HEK293 (cell line): ENCODE measurements at regions not wholly inside any gene's neighbourhood (a gene's known extent, or its start where the extent isn't known, plus 50 kb on each side); places are given as distances from the start of the nearest gene placed in this dataset.

Experiments used
- CTCF ChIA-PET: fragments of 350-600 bp; formaldehyde crosslinking; extraction: SDS; loops from one replicate; lab custom pipeline; 2021; ENCODE audit warnings: antibody characterized with exemption; lab: Yijun Ruan, JAX
- POLR2A ChIA-PET: fragments of 300-600 bp; formaldehyde crosslinking; extraction: SDS; loops from one replicate; lab custom pipeline; 2020; ENCODE audit warnings: antibody characterized with exemption, inconsistent platforms; lab: Yijun Ruan, JAX
- H3K27ac ChIP-seq: fragments of 200-500 bp; sonication (Bioruptor generic); 2 replicates; pipeline ENCODE4 v1.5.1; 2014; ENCODE audit warnings: low read depth, low read length, control low read depth, inconsistent platforms; ENCODE audit errors: extremely low read depth
- H3K36me3 ChIP-seq, 2 experiments: fragments of 200-500 bp in 1 of 2; sonication (Bioruptor generic) in 1 of 2; 1 replicate in 1 of 2; 2 replicates in 1 of 2; pipeline ENCODE4 v1.5.1; 2014 to 2017; ENCODE audit warnings: inconsistent platforms in 2 of 2, low read length in 2 of 2; ENCODE audit not compliant: control insufficient read depth in 2 of 2, insufficient read depth in 1 of 2
- H3K4me1 ChIP-seq: fragments of 200-500 bp; sonication (Bioruptor generic); 2 replicates; pipeline ENCODE4 v1.5.1; 2014; ENCODE audit warnings: mild to moderate bottlenecking, low read length, inconsistent platforms; ENCODE audit not compliant: control insufficient read depth, insufficient read depth
- H3K4me3 ChIP-seq: 2 replicates; pipeline ENCODE4 v1.5.1; 2011; ENCODE audit warnings: low read depth, mild to moderate bottlenecking, control low read depth, low read length, moderate library complexity
- H3K9me3 ChIP-seq: fragments of 200-500 bp; sonication (Bioruptor generic); 2 replicates; pipeline ENCODE4 v1.5.1; 2014; ENCODE audit warnings: low read depth, low read length, inconsistent platforms; ENCODE audit not compliant: control insufficient read depth, insufficient read depth
- HOXC10 ChIP-seq: sonication (generic); formaldehyde crosslinking; IDR thresholded peaks from 2 replicates; pipeline ENCODE4 v1.8.1; 2023; ENCODE audit warnings: mild to moderate bottlenecking, missing genetic modification reagents
- INSM2 ChIP-seq: fragments of 450-650 bp; formaldehyde crosslinking; IDR thresholded peaks from 2 replicates; pipeline ENCODE4 v1.5.1; 2016; ENCODE audit warnings: missing biosample characterization, missing genetic modification characterization
- KLF9 ChIP-seq: fragments of 450-650 bp; formaldehyde crosslinking; IDR thresholded peaks from 2 replicates; pipeline ENCODE4 v1.5.1; 2016; ENCODE audit warnings: missing biosample characterization, missing genetic modification characterization, low read depth
- RBAK ChIP-seq: fragments of 450-650 bp; formaldehyde crosslinking; IDR thresholded peaks from 2 replicates; pipeline ENCODE4 v1.5.1; 2016; ENCODE audit warnings: missing biosample characterization, missing genetic modification characterization
- SCRT1 ChIP-seq: fragments of 450-650 bp; formaldehyde crosslinking; IDR thresholded peaks from 2 replicates; pipeline ENCODE4 v1.5.1; 2016; ENCODE audit warnings: missing biosample characterization, missing genetic modification characterization, borderline replicate concordance
- TSHZ1 ChIP-seq: fragments of 450-650 bp; formaldehyde crosslinking; IDR thresholded peaks from 2 replicates; pipeline ENCODE4 v1.5.1; 2016; ENCODE audit warnings: missing biosample characterization, missing genetic modification characterization, borderline replicate concordance
- ZNF37A ChIP-seq: fragments of 450-650 bp; IDR thresholded peaks from 2 replicates; pipeline ENCODE4 v1.5.1; 2018; ENCODE audit warnings: missing biosample characterization, missing genetic modification characterization
- ZNF501 ChIP-seq: fragments of 450-650 bp; formaldehyde crosslinking; IDR thresholded peaks from 2 replicates; pipeline ENCODE4 v1.5.1; 2016; ENCODE audit warnings: missing biosample characterization, missing genetic modification characterization
- ZNF521 ChIP-seq: fragments of 450-650 bp; formaldehyde crosslinking; IDR thresholded peaks from 2 replicates; pipeline ENCODE4 v1.5.1; 2017; ENCODE audit warnings: missing biosample characterization, mild to moderate bottlenecking, missing genetic modification characterization
- ZNF529 ChIP-seq: fragments of 450-650 bp; formaldehyde crosslinking; IDR thresholded peaks from 2 replicates; pipeline ENCODE4 v1.5.1; 2017; ENCODE audit warnings: missing genetic modification characterization, missing biosample characterization; ENCODE audit not compliant: insufficient replicate concordance
- ZNF555 ChIP-seq: fragments of 450-650 bp; formaldehyde crosslinking; conservative IDR thresholded peaks from 2 replicates; pipeline ENCODE4 v1.5.1; 2017; ENCODE audit warnings: missing biosample characterization, mild to moderate bottlenecking, missing genetic modification characterization, inconsistent platforms
- ZNF610 ChIP-seq: fragments of 450-650 bp; formaldehyde crosslinking; IDR thresholded peaks from 2 replicates; pipeline ENCODE4 v1.5.1; 2016; ENCODE audit warnings: missing biosample characterization, missing genetic modification characterization, borderline replicate concordance
- ZNF645 ChIP-seq: fragments of 450-650 bp; formaldehyde crosslinking; IDR thresholded peaks from 2 replicates; pipeline ENCODE4; 2016; ENCODE audit warnings: missing biosample characterization, missing genetic modification characterization
- ZNF692 ChIP-seq: fragments of 450-650 bp; formaldehyde crosslinking; IDR thresholded peaks from 2 replicates; pipeline ENCODE4 v1.5.1; 2016; ENCODE audit warnings: missing biosample characterization, missing genetic modification characterization
- ZNF768 ChIP-seq: fragments of 450-650 bp; formaldehyde crosslinking; IDR thresholded peaks from 2 replicates; pipeline ENCODE4 v1.5.1; 2018; ENCODE audit warnings: missing biosample characterization, mild to moderate bottlenecking, missing genetic modification characterization
- TF ChIP-seq, protein P1 (sequence below): fragments of 450-650 bp; formaldehyde crosslinking; IDR thresholded peaks from 2 replicates; pipeline ENCODE4 v1.5.1; 2017; ENCODE audit warnings: missing biosample characterization, missing genetic modification characterization

GRCh38 chr12:127457726-127458125 is 809.2 kb upstream of the TMEM132C start:
- Histone ChIP-seq H3K36me3 (no peaks in the 10 kb centered on the region), H3K27ac (no peak overlapping the region), H3K4me1 (no peaks in the 10 kb centered on the region), H3K9me3 (no peaks in the 10 kb centered on the region), H3K4me3 (no peak overlapping the region)
- TF ChIP-seq, protein P1, sequence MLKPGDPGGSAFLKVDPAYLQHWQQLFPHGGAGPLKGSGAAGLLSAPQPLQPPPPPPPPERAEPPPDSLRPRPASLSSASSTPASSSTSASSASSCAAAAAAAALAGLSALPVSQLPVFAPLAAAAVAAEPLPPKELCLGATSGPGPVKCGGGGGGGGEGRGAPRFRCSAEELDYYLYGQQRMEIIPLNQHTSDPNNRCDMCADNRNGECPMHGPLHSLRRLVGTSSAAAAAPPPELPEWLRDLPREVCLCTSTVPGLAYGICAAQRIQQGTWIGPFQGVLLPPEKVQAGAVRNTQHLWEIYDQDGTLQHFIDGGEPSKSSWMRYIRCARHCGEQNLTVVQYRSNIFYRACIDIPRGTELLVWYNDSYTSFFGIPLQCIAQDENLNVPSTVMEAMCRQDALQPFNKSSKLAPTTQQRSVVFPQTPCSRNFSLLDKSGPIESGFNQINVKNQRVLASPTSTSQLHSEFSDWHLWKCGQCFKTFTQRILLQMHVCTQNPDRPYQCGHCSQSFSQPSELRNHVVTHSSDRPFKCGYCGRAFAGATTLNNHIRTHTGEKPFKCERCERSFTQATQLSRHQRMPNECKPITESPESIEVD (tag by site-specific recombination): no peak
- TF ChIP-seq RBAK (tag by site-specific recombination) (no peak), ZNF610 (tag by site-specific recombination) (no peak), ZNF521 (tag by site-specific recombination) (no peak), TSHZ1 (tag by site-specific recombination) (no peak), ZNF37A (tag by site-specific recombination) (no peak), ZNF768 (tag by site-specific recombination) (no peak), ZNF645 (tag by site-specific recombination) (no peak), ZNF555 (no peak)
- POLR2A ChIA-PET: no interaction called here
- CTCF ChIA-PET: no interaction called here

GRCh38 chr12:127459166-127459565 is 807.8 kb upstream of the TMEM132C start:
- no peaks in the 10 kb centered on the region for H3K9me3 ChIP-seq
- no peak for TF ChIP-seq ZNF529
- no peak for TF ChIP-seq HOXC10 (CRISPR knock-in tag)
- TF ChIP-seq ZNF501: no peak
- TF ChIP-seq SCRT1 (tag by site-specific recombination): no peak
- TF ChIP-seq KLF9 (tag by site-specific recombination): no peak
- no peak for TF ChIP-seq INSM2 (tag by site-specific recombination)
- no peak for TF ChIP-seq ZNF692 (tag by site-specific recombination)
- TF ChIP-seq ZNF37A (tag by site-specific recombination): no peak
- CTCF ChIA-PET: no interaction called here
- no peak overlapping the region for H3K4me3 ChIP-seq
- H3K27ac ChIP-seq: no peak overlapping the region
- H3K4me1 ChIP-seq: no peaks in the 10 kb centered on the region
- POLR2A ChIA-PET: no interaction called here
- no peaks in the 10 kb centered on the region for H3K36me3 ChIP-seq
